OCI-LY1 (cell line): ENCODE measurements at regions not wholly inside any gene's neighbourhood (a gene's known extent, or its start where the extent isn't known, plus 50 kb on each side); places are given as distances from the start of the nearest gene placed in this dataset.

Experiments
- H2AFZ ChIP-seq: fragments of 200-600 bp; sonication (generic), shearing (Covaris generic); 2 replicates; pipeline ENCODE4 v1.6.0; 2014; ENCODE audit warnings: antibody characterized with exemption, mild to moderate bottlenecking, low read length
- H3F3A ChIP-seq: fragments of 200-600 bp; sonication (generic), shearing (Covaris generic); 2 replicates; pipeline ENCODE4 v1.6.0; 2014; ENCODE audit warnings: mild to moderate bottlenecking, antibody characterized with exemption, low read length, moderate library complexity; ENCODE audit not compliant: insufficient read depth
- H3K27ac ChIP-seq: fragments of 200-600 bp; sonication (generic); 2 replicates; pipeline ENCODE4 v1.5.1; 2014; ENCODE audit warnings: low read length, mixed run types, mild to moderate bottlenecking, low read depth; ENCODE audit not compliant: poor library complexity, severe bottlenecking
- H3K27me3 ChIP-seq: fragments of 200-600 bp; sonication (generic); 2 replicates; pipeline ENCODE4 v1.6.0; 2014; ENCODE audit warnings: antibody characterized with exemption, mild to moderate bottlenecking, low read length, moderate library complexity; ENCODE audit not compliant: insufficient read depth
- H3K36me3 ChIP-seq: fragments of 200-600 bp; sonication (generic); 2 replicates; pipeline ENCODE4 v1.6.1; 2014; ENCODE audit warnings: mild to moderate bottlenecking, antibody characterized with exemption, low read length, moderate library complexity, mixed read lengths; ENCODE audit not compliant: insufficient read depth
- H3K4me1 ChIP-seq: fragments of 200-600 bp; sonication (generic); 2 replicates; pipeline ENCODE4 v1.5.1; 2014; ENCODE audit warnings: mild to moderate bottlenecking, low read length, moderate library complexity; ENCODE audit not compliant: insufficient read depth, severe bottlenecking
- H3K4me2 ChIP-seq: fragments of 200-600 bp; sonication (generic), shearing (Covaris generic); 2 replicates; pipeline ENCODE4 v1.6.1; 2014; ENCODE audit warnings: low read length
- H3K4me3 ChIP-seq: fragments of 200-600 bp; sonication (generic); 2 replicates; pipeline ENCODE4 v1.5.1; 2014; ENCODE audit warnings: low read length, low read depth, mild to moderate bottlenecking, mixed read lengths; ENCODE audit not compliant: poor library complexity, severe bottlenecking
- H3K79me2 ChIP-seq: fragments of 200-600 bp; shearing (Covaris generic); 2 replicates; pipeline ENCODE4 v1.6.1; 2016; ENCODE audit warnings: mixed run types, low read length, mixed read lengths; ENCODE audit not compliant: insufficient read depth
- H3K9ac ChIP-seq: fragments of 200-600 bp; sonication (generic), shearing (Covaris generic); 2 replicates; pipeline ENCODE4 v1.6.1; 2014; ENCODE audit warnings: mild to moderate bottlenecking, low read length, mixed read lengths
- H3K9me2 ChIP-seq: fragments of 200-600 bp; sonication (generic), shearing (Covaris generic); 2 replicates; pipeline ENCODE4 v1.6.1; 2014; ENCODE audit warnings: low read depth, mild to moderate bottlenecking, low read length, mixed read lengths
- H3K9me3 ChIP-seq: fragments of 200-600 bp; shearing (Covaris generic); 2 replicates; pipeline ENCODE4 v1.6.1; 2014; ENCODE audit warnings: low read length, mixed read lengths
- H4K20me1 ChIP-seq: fragments of 200-600 bp; sonication (generic), shearing (Covaris generic); 2 replicates; pipeline ENCODE4 v1.6.0; 2016; ENCODE audit warnings: mild to moderate bottlenecking, low read length; ENCODE audit not compliant: insufficient read depth
- CTCF ChIP-seq: fragments of 200-600 bp; sonication (generic), shearing (Covaris generic); IDR thresholded peaks from 2 replicates; pipeline ENCODE4 v1.5.1; 2017; ENCODE audit warnings: mild to moderate bottlenecking, antibody characterized with exemption, low read length, moderate library complexity, mixed read lengths
- EZH2 ChIP-seq: fragments of 200-600 bp; sonication (generic), shearing (Covaris generic); IDR thresholded peaks from 2 replicates; pipeline ENCODE4 v1.8.0; 2017; ENCODE audit warnings: borderline replicate concordance, mixed run types, mild to moderate bottlenecking, antibody characterized with exemption, low read length, moderate library complexity, mixed read lengths

- Histone ChIP-seq H3F3A (no peaks in the 10 kb centered on the region), H2AFZ (no peak overlapping the region), H3K9ac (no peak overlapping the region), H3K9me3 (no peaks in the 10 kb centered on the region), H3K4me2 (no peak overlapping the region), H3K27ac (no peak overlapping the region), H3K79me2 (no peaks in the 10 kb centered on the region), H4K20me1 (no peaks in the 10 kb centered on the region), H3K9me2 (no peaks in the 10 kb centered on the region), H3K27me3 (no peaks in the 10 kb centered on the region), H3K36me3 (no peaks in the 10 kb centered on the region), H3K4me1 (no peaks in the 10 kb centered on the region), H3K4me3 (no peak overlapping the region)
- no peak for TF ChIP-seq CTCF
- TF ChIP-seq EZH2 = no peak
Observed at GRCh38 chr3:109743981-109744380, 406.6 kb upstream of the DPPA4 start.

DNA sequence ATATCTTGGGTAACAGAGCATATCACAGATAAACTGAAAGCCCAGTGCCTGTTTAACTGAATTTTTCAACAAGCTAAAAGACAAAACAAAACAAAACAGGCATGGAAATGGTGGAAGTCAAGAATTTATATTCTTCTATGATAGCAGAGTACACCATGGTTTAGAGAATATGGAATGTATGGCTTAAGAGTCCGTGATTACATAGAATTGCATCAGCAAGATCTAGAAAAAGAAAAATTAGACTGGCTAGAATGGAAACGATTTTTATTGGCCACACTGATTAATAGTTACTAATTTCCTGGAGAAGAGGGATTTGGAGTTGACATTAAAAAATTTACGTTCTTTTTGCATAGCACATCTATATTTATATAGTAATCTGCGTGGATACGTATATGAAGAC lies 435.2 kb upstream of the DPPA4 start:
- H3K36me3 ChIP-seq = 0 out of 2 replicates have a peak, but pooled peaks cover 3% of the 10 kb centered on the region
- H3K9me2 ChIP-seq = no peaks in the 10 kb centered on the region
- no peak overlapping the region for H3K4me2 ChIP-seq
- H2AFZ ChIP-seq = no peak overlapping the region
- no peak overlapping the region for H3K4me3 ChIP-seq
- no peaks in the 10 kb centered on the region for H4K20me1 ChIP-seq
- H3K4me1 ChIP-seq = no peaks in the 10 kb centered on the region
- no peak overlapping the region for H3K9ac ChIP-seq
- H3F3A ChIP-seq = no peaks in the 10 kb centered on the region
- H3K9me3 ChIP-seq = no peaks in the 10 kb centered on the region
- H3K79me2 ChIP-seq = no peaks in the 10 kb centered on the region
- H3K27ac ChIP-seq = no peak overlapping the region
- no peaks in the 10 kb centered on the region for H3K27me3 ChIP-seq
- TF ChIP-seq EZH2 (no peak), CTCF (no peak)

GRCh38 chr3:109774108-109774507 lies 436.8 kb upstream of the DPPA4 start:
- no peaks in the 10 kb centered on the region for H3K9me2 ChIP-seq
- no peak overlapping the region for H3K4me3 ChIP-seq
- no peaks in the 10 kb centered on the region for H3K27me3 ChIP-seq
- H3K4me2 ChIP-seq = no peak overlapping the region
- H3K9ac ChIP-seq = no peak overlapping the region
- no peaks in the 10 kb centered on the region for H3K4me1 ChIP-seq
- H4K20me1 ChIP-seq = no peaks in the 10 kb centered on the region
- 0 out of 2 replicates have a peak, but pooled peaks cover 3% of the 10 kb centered on the region for H3K36me3 ChIP-seq
- H2AFZ ChIP-seq = no peak overlapping the region
- H3K27ac ChIP-seq = no peak overlapping the region
- H3K9me3 ChIP-seq = no peaks in the 10 kb centered on the region
- H3K79me2 ChIP-seq = no peaks in the 10 kb centered on the region
- H3F3A ChIP-seq = no peaks in the 10 kb centered on the region
- TF ChIP-seq EZH2 (no peak), CTCF (no peak)
